ENCODE measurements at regions not wholly inside any gene's neighbourhood (a gene's known extent, or its start where the extent isn't known, plus 50 kb on each side); places are given as distances from the start of the nearest gene placed in this dataset.

DNA sequence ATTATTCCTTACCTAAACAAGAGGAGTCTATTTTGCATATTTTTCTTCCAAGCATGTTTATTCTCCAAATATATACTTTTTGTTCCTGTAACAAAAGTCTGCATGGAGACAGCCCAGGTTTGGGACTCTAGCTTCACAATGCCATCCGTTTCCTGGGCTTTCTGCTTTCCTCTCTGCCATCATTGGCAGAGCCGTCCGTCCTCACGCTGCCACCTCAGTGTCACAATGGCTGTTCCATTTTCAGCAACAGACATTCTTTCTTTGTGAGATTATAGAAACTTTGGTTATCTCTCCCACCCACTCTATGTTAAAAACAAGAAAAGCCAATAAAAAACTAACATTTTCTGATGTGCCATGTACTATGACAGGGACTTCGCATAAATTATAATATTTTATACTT lies 825.2 kb downstream of the REEP3 start:
- FAIRE-seq (no peak), ATAC-seq (no peak), DNase-seq (ENCODE audit: low spot score) (no peak)
- H3K27ac ChIP-seq (ENCODE audit: extremely low read length, insufficient read depth, low read length): no peak overlapping the region
- CTCF ChIA-PET (ENCODE audit: low intra/inter-chr PET ratio, low total read pairs): no interaction called here
- no peak overlapping the region for H3K9ac ChIP-seq (ENCODE audit: insufficient read depth, low read depth, low read length)
- H3K27me3 ChIP-seq (ENCODE audit: control insufficient read depth in 1 of 2, insufficient read depth in 2 of 2, low read length in 2 of 2): no peaks in the 10 kb centered on the region
- no peak overlapping the region for H3K4me3 ChIP-seq (replicated peaks in 1 of 3; ENCODE audit: insufficient read depth in 1 of 3, low read depth in 2 of 3, low read length in 3 of 3)
- TF ChIP-seq ZNF775 (CRISPR knock-in tag; IDR thresholded peaks at IDR 0.05; ENCODE audit: borderline replicate concordance) (no peak), RELA (CRISPR knock-in tag; IDR thresholded peaks at IDR 0.05) (no peak)
- WGBS (ENCODE audit: low lambda C conversion rate): 71% methylated on average over 5 of the region's 5 CpGs
- intact Hi-C loops (cut with micrococcal nuclease; ENCODE audit: unreplicated experiment): no loop called here
- POLR2A ChIA-PET: no interaction called here
- no TSS peak for BruUV-seq (replicated peaks)
- no peaks in the 10 kb centered on the region for H4K20me1 ChIP-seq (ENCODE audit: insufficient read depth, low read length)
- in situ Hi-C loops (cut with HindIII; ENCODE audit: extremely low pct_ligation_motif_present, low pct_unique_long_range_greater_than_20kb): no loop called here
- H2AFZ ChIP-seq (ENCODE audit: low read length): no peak overlapping the region
- H3K4me1 ChIP-seq (ENCODE audit: insufficient read depth, low read length): no peaks in the 10 kb centered on the region
- no peaks in the 10 kb centered on the region for H3K79me2 ChIP-seq (ENCODE audit: insufficient read depth, low read length)
- H3K36me3 ChIP-seq (replicated peaks in 1 of 2; ENCODE audit: control insufficient read depth in 1 of 2, insufficient read depth in 2 of 2, low read length in 2 of 2): no peaks in the 10 kb centered on the region
- no peaks in the 10 kb centered on the region for H3K9me3 ChIP-seq (ENCODE audit: low read length)
- no peak overlapping the region for H3K4me2 ChIP-seq (ENCODE audit: low read depth, low read length)

DNA sequence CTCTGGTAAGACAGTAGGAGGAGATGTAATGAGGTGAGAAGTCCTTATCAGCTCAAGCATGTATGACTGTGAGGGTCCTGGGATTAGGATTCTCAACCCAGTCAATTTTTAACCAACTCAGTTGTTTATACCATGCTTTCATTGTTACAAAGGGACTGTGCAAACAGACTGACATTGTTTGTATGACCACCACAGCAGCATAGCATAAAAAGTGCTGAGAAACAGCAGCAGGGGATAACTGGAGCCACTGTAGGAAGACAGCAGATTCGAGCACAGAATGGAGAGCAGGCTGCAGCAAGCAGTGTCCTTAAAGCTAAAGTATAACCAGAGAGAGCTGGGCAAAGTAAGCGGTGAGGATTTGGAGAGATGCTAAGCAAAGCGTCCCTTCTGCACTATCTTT lies 829.5 kb downstream of the REEP3 start:
- no peak overlapping the region for H3K27ac ChIP-seq (ENCODE audit: extremely low read length, insufficient read depth, low read length)
- H3K79me2 ChIP-seq (ENCODE audit: insufficient read depth, low read length): no peaks in the 10 kb centered on the region
- no peaks in the 10 kb centered on the region for H3K27me3 ChIP-seq (ENCODE audit: control insufficient read depth in 1 of 2, insufficient read depth in 2 of 2, low read length in 2 of 2)
- no peak overlapping the region for H2AFZ ChIP-seq (ENCODE audit: low read length)
- no peak overlapping the region for H3K9ac ChIP-seq (ENCODE audit: insufficient read depth, low read depth, low read length)
- H3K4me3 ChIP-seq (replicated peaks in 1 of 3; ENCODE audit: insufficient read depth in 1 of 3, low read depth in 2 of 3, low read length in 3 of 3): no peak overlapping the region
- no peak for ATAC-seq
- POLR2A ChIA-PET: no interaction called here
- no peak overlapping the region for H3K4me2 ChIP-seq (ENCODE audit: low read depth, low read length)
- intact Hi-C loops (cut with micrococcal nuclease; ENCODE audit: unreplicated experiment) (no loop called here), in situ Hi-C loops (cut with HindIII; ENCODE audit: extremely low pct_ligation_motif_present, low pct_unique_long_range_greater_than_20kb) (no loop called here)
- H3K9me3 ChIP-seq (ENCODE audit: low read length): no peaks in the 10 kb centered on the region
- H3K4me1 ChIP-seq (ENCODE audit: insufficient read depth, low read length): no peaks in the 10 kb centered on the region
- no peak for FAIRE-seq
- CTCF ChIA-PET (ENCODE audit: low intra/inter-chr PET ratio, low total read pairs): no interaction called here
- no peaks in the 10 kb centered on the region for H4K20me1 ChIP-seq (ENCODE audit: insufficient read depth, low read length)
- 39% methylated on average over 3 of the region's 3 CpGs for WGBS (ENCODE audit: low lambda C conversion rate)
- no peaks in the 10 kb centered on the region for H3K36me3 ChIP-seq (replicated peaks in 1 of 2; ENCODE audit: control insufficient read depth in 1 of 2, insufficient read depth in 2 of 2, low read length in 2 of 2)
- BruUV-seq (replicated peaks): no TSS peak
- DNase-seq (ENCODE audit: low spot score): no peak
- TF ChIP-seq ZNF136 (CRISPR knock-in tag; IDR thresholded peaks at IDR 0.05; ENCODE audit: low read depth) (no peak), NCOA1 (CRISPR knock-in tag; IDR thresholded peaks at IDR 0.05) (no peak), ZBTB7A (CRISPR knock-in tag; IDR thresholded peaks at IDR 0.05) (no peak), RBM22 (optimal IDR thresholded peaks at IDR 0.05; ENCODE audit: low read length) (no peak), CBX2 (IDR thresholded peaks at IDR 0.05; ENCODE audit: low read depth, low read length) (no peak), CBX2 (CRISPR knock-in tag; IDR thresholded peaks at IDR 0.05; ENCODE audit: low read depth) (no peak), ZKSCAN1 (IDR thresholded peaks at IDR 0.05; ENCODE audit: low read length) (no peak), FLYWCH1 (CRISPR knock-in tag; IDR thresholded peaks at IDR 0.05) (no peak), ZMYM2 (CRISPR knock-in tag; IDR thresholded peaks at IDR 0.05) (no peak), ZNF432 (CRISPR knock-in tag; IDR thresholded peaks at IDR 0.05; ENCODE audit: borderline replicate concordance) (no peak)
- TF ChIP-seq, protein P1, sequence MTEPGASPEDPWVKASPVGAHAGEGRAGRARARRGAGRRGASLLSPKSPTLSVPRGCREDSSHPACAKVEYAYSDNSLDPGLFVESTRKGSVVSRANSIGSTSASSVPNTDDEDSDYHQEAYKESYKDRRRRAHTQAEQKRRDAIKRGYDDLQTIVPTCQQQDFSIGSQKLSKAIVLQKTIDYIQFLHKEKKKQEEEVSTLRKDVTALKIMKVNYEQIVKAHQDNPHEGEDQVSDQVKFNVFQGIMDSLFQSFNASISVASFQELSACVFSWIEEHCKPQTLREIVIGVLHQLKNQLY (CRISPR knock-in tag; IDR thresholded peaks at IDR 0.05): no peak
- TF ChIP-seq, protein P2, sequence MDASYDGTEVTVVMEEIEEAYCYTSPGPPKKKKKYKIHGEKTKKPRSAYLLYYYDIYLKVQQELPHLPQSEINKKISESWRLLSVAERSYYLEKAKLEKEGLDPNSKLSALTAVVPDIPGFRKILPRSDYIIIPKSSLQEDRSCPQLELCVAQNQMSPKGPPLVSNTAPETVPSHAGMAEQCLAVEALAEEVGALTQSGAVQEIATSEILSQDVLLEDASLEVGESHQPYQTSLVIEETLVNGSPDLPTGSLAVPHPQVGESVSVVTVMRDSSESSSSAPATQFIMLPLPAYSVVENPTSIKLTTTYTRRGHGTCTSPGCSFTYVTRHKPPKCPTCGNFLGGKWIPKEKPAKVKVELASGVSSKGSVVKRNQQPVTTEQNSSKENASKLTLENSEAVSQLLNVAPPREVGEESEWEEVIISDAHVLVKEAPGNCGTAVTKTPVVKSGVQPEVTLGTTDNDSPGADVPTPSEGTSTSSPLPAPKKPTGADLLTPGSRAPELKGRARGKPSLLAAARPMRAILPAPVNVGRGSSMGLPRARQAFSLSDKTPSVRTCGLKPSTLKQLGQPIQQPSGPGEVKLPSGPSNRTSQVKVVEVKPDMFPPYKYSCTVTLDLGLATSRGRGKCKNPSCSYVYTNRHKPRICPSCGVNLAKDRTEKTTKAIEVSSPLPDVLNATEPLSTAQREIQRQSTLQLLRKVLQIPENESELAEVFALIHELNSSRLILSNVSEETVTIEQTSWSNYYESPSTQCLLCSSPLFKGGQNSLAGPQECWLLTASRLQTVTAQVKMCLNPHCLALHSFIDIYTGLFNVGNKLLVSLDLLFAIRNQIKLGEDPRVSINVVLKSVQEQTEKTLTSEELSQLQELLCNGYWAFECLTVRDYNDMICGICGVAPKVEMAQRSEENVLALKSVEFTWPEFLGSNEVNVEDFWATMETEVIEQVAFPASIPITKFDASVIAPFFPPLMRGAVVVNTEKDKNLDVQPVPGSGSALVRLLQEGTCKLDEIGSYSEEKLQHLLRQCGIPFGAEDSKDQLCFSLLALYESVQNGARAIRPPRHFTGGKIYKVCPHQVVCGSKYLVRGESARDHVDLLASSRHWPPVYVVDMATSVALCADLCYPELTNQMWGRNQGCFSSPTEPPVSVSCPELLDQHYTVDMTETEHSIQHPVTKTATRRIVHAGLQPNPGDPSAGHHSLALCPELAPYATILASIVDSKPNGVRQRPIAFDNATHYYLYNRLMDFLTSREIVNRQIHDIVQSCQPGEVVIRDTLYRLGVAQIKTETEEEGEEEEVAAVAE (CRISPR knock-in tag; IDR thresholded peaks at IDR 0.05; ENCODE audit: borderline replicate concordance): no peak
- TF ChIP-seq, protein P3, sequence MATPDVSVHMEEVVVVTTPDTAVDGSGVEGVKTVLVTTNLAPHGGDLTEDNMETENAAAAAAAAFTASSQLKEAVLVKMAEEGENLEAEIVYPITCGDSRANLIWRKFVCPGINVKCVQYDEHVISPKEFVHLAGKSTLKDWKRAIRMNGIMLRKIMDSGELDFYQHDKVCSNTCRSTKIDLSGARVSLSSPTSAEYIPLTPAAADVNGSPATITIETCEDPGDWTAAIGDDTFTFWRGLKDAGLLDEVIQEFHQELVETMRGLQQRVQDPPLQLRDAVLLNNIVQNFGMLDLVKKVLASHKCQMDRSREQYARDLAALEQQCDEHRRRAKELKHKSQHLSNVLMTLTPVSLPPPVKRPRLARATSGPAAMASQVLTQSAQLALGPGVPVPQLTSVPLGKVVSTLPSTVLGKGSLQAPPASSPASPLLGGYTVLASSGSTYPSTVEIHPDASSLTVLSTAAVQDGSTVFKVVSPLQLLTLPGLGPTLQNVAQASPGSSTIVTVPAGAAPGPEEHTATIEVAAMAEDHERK (CRISPR knock-in tag; IDR thresholded peaks at IDR 0.05; ENCODE audit: low read depth): no peak

All from HepG2 (cell line).